HEK293T (cell line): ENCODE measurements at regions not wholly inside any gene's neighbourhood (a gene's known extent, or its start where the extent isn't known, plus 50 kb on each side); places are given as distances from the start of the nearest gene placed in this dataset.

Experiments
- BHLHE40 ChIP-seq: fragments of 450-650 bp; IDR thresholded peaks from 2 replicates; pipeline ENCODE4 v1.6.1; 2016; ENCODE audit warnings: mild to moderate bottlenecking, moderate library complexity, borderline replicate concordance
- ELF4 ChIP-seq: fragments of 450-650 bp; IDR thresholded peaks from 2 replicates; pipeline ENCODE4 v1.6.1; 2017; ENCODE audit warnings: antibody characterized with exemption
- FOXM1 ChIP-seq: fragments of 450-650 bp; IDR thresholded peaks from 2 replicates; pipeline ENCODE4 v1.6.1; 2017; ENCODE audit warnings: mild to moderate bottlenecking, borderline replicate concordance
- SP1 ChIP-seq: fragments of 450-650 bp; IDR thresholded peaks from 2 replicates; pipeline ENCODE4 v1.6.1; 2017
- SUZ12 ChIP-seq: fragments of 450-650 bp; IDR thresholded peaks from 2 replicates; pipeline ENCODE4 v1.6.1; 2016; ENCODE audit warnings: mild to moderate bottlenecking

- TF ChIP-seq SP1 (no peak), BHLHE40 (no peak), ELF4 (no peak), FOXM1 (no peak), SUZ12 (no peak)
Observed at GRCh38 chr22:48574776-48575617, 1252.7 kb downstream of the BRD1 start.
